GM21529 (cell line): ENCODE measurements at regions not wholly inside any gene's neighbourhood (a gene's known extent, or its start where the extent isn't known, plus 50 kb on each side); places are given as distances from the start of the nearest gene placed in this dataset.
"Not testable (repeated sequence)": the region's sequence is repeated elsewhere in the genome, so short reads cannot be mapped to it uniquely, and the experiment has no call there.

Source experiments
- ATAC-seq: cut with Tn5 transposase; IDR thresholded peaks from one replicate; pipeline ENCODE4 v1.9.1; 2021; ENCODE audit not compliant: unreplicated experiment

DNA sequence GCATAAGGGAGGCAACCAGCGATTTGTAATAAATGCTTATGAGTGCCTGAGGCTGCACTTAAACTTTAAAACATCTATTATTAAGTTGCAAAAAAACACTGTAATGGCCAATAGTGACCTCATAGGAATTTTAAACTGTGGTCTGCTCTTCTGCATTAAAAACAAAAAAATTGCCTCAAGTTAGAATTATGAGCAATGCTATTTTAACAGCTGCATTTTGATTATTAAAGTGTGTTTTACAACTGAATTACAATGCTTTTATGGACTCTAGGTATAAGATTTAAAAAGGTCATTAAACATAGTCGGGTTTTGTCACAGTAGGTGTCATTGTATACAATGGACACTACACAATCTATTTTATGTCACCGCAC lies 528.7 kb upstream of the FANCL start:
- ATAC-seq: no peak

- ATAC-seq: no peak
Measured at GRCh38 chr2:58769111-58769863, 528.2 kb upstream of the FANCL start.

DNA sequence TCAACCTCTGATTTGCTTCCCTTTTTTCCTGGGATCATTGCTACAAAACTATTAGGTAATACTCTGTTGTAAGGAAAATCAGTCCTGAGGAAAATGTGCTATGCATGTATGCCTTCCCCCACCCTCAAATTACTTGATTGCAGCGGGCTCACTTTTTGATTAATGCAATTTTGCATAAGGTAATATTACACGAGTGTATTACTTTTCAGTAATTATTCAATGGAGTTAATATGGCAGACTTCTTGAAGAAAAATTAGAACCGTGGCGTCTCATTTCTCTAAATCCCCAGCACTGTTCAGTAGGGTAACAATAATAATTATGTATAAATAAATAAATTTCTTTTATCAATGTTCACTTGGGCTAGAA lies 527.6 kb upstream of the FANCL start:
- ATAC-seq: no peak

- no peak for ATAC-seq
Measured at GRCh38 chr2:58767828-58768714, 526.9 kb upstream of the FANCL start.

GRCh38 chr2:58764338-58765104 lies 523.4 kb upstream of the FANCL start:
- no peak for ATAC-seq

DNA sequence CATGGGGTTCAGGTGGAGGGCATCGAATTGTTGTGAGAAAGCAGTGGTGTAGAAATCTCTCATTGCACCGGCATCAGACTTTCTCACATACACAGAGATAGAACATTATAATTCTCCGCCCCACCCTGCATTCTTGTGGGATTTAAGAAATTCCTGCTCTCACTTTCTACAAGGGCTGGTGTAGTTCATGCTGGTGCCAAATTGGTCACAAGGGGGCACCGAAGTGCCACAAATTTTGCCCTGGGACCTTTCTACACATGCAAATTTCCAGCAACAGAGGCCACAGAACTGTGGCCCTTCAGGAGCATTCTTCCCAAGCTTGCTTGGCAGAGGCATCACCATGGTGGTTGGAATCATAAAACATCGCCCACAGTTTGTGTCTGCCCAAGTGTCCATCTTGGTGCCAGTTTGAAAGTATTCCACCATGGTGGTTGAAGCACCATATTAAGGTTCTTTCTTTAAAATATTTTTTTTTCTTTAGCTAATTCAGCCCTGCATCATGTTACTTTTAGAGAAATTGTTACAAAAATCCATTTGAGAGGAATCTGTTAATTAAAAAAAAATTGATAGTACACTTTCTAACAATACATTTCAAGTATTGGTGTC lies 521.2 kb upstream of the FANCL start:
- ATAC-seq: peak; percentile 90

DNA sequence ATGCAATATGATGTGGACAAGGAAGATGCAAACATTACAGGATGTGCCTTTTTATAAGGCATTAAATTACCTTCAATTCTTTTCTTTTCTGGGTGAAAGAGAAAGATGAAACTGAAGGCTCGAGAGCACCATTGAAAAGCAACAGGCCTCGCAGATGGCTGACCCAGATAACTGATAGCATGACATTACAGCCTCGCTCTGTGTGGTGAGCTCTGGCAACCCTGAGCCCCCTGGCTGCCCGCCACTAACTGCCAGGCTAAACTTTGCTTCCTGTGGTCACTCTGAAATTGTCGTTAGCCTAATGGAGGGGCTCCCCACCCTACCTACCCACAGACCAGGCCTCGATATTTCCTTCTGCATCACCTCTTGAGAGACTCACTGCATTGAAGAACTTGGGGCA lies 516.8 kb upstream of the FANCL start:
- no peak for ATAC-seq

GRCh38 chr2:58756336-58756735 lies 515.2 kb upstream of the FANCL start:
- ATAC-seq: no peak

DNA sequence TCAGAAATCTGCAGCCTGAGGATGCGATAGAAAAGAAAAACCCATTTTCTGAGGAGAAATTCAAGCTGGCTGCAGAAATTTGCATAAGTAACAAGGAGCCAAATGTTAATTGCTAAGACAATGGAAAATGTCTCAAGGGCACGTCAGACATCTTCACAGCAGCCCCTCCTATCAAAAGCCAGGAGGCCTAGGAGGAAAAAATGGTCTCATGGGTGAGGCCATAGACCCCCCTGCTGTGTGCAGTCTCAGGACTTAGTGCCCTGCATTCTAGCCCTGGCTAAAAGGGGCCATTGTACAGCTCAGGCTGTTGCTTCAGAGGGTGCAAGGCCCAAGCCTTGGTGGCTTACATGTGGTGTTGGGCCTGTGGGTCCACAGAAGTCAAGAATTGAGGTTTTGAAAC lies 511.4 kb upstream of the FANCL start:
- not testable (repeated sequence) for ATAC-seq

GRCh38 chr2:58751676-58752075 lies 510.6 kb upstream of the FANCL start:
- not testable (repeated sequence) for ATAC-seq

DNA sequence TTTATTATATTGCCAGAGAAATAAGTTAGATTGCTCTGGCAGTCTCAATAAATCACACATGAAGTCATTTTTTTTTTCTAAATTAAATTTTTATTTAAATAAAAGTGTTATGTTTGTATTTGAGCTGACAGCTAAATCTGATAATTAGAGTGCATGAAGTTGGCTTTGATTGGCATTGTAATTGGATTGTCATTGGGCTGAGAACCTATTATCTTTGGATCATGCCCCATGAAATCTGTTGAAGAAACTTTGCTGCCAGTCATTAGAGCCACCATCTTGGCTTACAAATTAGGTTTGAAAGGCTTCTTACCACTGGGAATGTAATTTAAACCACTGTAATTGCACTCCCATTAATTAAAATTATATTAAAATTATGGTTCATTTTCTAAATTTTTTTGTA lies 507.9 kb upstream of the FANCL start:
- no peak for ATAC-seq

- not testable (repeated sequence) for ATAC-seq
Measured at GRCh38 chr2:58745334-58745733, 504.2 kb upstream of the FANCL start.

DNA sequence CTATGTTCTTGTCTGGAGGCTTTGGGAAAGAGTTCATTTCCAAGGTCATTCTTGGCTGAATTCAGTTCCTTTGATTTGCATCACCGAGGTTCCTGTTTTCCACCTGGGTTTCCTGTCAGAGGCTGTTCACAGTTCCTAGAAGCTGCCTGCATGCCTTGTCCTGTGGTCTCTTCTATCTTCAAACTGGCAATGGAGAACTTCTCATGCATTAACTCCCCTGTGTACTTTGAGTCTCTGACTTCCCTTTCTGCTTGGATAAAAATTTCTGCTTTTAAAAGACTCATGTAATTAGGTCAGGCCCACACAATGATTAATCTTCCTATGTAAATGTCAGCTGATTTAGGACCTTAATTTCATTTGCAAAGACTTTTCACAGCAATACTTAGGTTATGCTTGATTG lies 499.3 kb upstream of the FANCL start:
- ATAC-seq: no peak

DNA sequence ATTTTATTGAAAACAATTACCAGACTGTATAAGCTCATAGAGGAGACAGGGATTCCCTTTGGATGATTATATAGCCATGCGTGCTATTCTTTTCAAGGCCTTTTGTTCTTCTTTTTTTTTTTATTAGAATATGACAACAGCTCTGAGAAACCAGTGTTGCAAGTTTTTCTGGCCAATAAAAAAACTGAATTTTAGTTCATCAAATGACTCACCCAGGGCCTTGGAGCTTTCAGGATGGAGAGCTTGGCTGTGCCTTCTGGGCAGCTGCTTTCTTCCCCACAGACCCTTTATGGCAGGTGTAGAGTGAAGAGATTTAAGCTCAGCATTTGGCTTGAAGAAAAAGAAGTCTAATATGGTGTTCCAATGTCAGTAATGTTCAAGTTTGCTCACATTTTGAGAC lies 497.9 kb upstream of the FANCL start:
- ATAC-seq: no peak

GRCh38 chr2:58734365-58734764 lies 493.2 kb upstream of the FANCL start:
- ATAC-seq: no peak

DNA sequence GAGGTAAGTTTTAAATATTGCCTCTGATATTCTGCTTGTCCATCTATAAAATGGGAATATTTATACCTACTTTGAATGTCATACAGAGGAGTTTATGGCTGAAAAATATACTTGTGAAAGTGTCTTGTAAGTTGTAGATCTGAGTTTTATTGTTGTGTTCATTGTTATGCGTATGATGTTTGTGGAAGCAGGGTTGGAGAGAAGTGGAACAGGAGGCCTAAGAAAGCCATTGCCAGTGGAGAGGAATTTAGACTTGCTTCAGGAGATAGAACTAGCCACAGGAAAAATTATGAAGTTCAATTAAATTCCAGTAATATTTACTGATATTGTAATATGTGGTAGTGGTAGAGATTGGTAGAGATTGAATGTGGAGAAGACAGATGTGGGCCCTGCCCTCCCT lies 491.9 kb upstream of the FANCL start:
- ATAC-seq: no peak

DNA sequence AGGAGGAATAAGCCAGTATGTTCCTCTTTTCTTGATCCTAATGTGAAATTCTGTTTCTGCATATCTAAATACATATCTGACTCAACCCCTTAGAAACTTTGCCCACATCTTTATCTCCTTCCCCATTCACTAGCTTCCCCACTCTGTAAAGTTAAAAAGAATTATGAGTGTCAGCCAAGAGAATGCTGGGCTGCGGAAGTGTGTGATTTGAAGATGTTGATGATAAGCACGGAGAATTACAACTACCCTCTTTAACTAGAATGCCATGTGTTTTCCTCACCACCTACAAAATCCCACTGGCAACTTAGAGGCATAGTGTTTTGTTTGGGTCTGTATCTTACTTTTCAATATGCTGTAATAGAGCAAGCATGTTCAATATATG lies 490.4 kb upstream of the FANCL start:
- ATAC-seq: no peak

GRCh38 chr2:58730764-58731487 lies 489.8 kb upstream of the FANCL start:
- no peak for ATAC-seq

DNA sequence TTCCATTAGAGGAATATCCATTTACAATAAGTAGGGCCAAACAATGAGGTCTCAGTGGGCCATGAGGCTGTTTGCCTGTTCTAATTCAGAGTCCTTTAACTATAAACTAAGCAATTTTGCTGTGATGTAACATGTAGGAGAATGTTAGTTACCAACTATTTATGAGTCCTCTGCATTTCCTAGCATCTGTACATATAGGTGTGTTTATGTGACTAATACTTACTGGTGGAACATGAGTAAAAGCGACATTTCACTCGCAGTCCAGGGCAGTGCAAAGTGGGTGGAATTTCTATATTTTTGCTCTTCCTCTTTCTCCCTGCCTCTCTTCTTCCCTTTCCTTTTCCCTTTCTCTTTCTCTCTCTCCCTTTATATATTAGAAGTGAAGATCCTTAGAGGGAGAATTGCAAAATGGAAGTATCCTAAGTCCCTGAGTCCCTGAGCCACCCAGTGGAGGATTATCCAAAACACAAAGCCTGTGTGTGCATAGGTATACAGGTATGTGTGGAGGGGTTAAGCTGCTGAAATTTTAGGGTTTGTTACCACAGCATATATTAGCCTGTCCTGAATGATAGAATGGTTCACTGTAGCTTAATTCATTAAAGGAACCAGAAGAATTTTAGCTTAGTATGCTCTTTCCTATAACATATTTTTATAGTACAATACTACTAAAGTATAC lies 487.0 kb upstream of the FANCL start:
- no peak for ATAC-seq
